CD4-positive, alpha-beta T cell treated with Interleukin-6 for 4 hours (primary cell): ENCODE measurements at regions not wholly inside any gene's neighbourhood (a gene's known extent, or its start where the extent isn't known, plus 50 kb on each side); places are given as distances from the start of the nearest gene placed in this dataset.

Experiments
- DNase-seq: peaks from one replicate; pipeline ENCODE4 v3.0.0-alpha.2; 2020; ENCODE audit warnings: mixed read lengths

DNA sequence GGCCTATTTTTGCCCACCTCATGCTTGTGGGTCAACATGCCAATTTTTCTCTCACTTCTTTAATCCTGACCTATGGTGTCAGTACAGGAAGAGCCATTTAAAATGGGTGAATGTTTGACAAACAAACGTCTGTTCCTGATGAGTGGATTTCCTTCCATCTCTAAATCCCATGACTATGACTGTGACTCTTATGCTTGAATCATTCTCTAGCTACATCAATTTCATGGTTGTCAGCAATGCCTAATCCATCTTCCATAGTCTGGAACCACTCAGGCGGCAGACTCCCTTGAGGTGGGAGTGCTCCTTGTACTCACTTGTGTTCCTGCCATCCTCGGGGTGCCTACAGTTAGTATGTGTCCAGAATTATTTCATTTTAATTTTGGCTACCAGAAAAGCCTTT lies 194.9 kb upstream of the RPS6KA3 start:
- DNase-seq = no peak

- no peak for DNase-seq
Observed at GRCh38 chrX:20461002-20461401, 194.3 kb upstream of the RPS6KA3 start.

DNA sequence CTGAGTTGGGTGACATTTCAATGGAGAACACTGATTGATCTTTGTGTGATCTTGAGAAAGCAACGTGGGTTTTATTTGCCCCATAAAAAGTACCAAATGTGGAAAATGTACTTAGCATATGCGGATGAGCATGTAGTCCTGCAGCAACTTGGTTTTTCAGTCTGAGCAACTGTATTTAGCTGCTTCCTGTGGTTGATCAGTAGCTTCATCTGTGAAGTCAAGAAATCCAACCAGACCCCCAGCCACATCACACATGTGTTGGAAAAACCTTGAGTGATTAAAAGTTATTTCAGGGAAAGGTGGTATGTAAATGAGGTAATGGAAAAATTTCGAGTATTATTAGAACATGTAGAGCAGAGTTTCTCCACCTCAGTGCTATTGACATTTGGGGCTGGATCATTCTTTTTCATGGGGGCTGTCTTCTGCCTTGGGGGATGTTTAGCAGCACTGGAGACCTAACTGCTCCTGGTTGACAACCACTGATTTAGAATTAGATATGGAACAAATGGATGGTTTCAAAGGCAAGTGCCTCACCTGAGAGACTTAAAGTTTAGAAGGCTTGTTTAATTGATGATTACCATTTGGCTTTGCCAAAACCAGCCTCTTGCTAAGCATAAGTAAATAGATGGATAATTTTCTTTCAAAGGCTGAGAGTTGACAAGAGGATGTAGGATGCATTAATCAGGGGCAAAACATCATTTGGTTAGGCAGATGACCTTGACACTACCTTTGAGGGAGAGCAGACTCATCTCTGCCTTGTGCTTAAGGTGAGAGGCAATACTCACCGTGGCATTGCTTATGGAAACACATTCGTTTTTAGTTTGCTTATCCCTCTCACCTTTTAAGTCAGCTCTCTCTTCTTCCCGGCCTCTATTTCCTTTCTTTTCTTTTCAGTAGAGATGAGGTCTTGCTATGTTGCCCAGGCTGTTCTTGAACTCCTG lies 193.0 kb upstream of the RPS6KA3 start:
- DNase-seq = no peak

GRCh38 chrX:20456971-20457370 lies 190.3 kb upstream of the RPS6KA3 start:
- DNase-seq = no peak

DNA sequence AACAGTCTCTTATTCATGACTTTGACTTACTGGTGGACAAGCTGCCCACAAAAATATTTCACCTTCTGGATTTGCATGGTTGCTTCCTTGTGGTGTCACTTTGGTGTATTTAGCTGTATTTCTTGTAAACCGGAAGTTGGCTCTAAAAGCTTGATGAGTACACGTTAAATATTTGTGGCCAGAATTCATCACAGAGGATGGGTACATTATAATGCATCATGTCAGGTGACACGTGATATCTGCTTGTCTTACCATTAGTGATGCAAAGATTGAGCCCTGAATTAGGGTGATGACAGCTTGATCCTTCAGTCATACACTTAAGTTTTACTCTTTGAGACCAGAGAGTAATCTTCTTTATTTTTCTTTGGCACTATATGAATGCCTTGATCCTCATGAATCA lies 188.3 kb upstream of the RPS6KA3 start:
- no peak for DNase-seq

GRCh38 chrX:20454117-20454516 lies 187.4 kb upstream of the RPS6KA3 start:
- DNase-seq = no peak

DNA sequence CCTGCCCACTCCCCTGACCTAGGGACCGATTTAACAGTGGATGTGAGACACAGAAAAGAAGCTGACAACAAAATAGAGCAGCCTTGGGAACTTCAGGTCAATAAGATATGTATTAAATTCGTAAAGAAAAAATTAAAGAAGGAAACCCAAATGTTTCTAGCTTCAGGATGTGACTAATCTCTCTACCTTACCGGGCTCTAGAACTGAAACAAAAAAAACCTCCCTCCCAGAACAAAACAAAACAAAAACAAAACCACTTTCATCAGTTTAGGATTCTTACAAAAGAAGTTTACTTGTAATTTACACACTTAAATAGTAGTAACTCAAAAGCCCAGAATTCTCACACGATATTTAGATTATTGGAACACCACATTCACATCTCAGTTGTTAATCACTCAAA lies 185.8 kb upstream of the RPS6KA3 start:
- no peak for DNase-seq

DNA sequence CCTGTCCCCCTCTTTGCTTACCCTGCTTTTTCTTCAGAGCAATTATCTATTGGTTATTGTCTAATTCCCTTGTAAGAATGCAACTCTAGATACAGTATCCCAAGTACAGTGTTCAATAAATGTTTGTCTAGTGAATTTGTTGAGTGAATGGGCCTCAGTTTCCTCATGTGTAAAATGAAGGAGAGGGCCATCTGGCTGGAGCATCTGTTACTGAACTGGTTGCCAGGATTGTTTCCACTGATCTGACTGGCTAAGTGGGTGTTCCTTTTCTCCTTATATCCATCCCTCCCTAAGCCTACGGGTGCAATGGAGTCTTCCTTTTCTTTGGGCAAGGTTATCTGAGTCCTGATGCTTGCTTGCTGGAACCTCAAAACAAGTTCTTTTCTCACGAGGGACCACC lies 185.2 kb upstream of the RPS6KA3 start:
- no peak for DNase-seq

DNA sequence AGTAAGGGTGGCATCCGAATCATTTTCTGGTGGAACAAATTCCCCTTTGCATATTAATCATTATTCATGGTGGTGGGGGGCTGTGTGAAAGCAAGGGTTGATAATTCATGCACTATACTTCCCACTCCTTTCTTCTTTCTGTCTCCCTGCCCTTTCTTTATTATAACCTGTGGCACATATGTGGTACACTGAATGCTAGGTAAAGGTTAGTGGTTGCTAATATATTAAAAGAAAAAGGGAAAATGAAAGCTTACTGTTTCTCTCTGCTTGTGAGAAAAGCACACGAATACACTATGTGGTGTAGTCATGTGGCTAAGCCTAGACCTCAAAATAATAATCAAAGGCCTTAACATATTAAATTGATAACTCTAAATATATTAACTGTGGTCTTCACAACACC lies 178.4 kb upstream of the RPS6KA3 start:
- DNase-seq = no peak

GRCh38 chrX:20442597-20442996 lies 175.9 kb upstream of the RPS6KA3 start:
- peak; percentile 92 for DNase-seq

GRCh38 chrX:20441123-20441522 lies 174.4 kb upstream of the RPS6KA3 start:
- DNase-seq = no peak

- no peak for DNase-seq
Observed at GRCh38 chrX:20438871-20439526, 172.3 kb upstream of the RPS6KA3 start.

- DNase-seq = no peak
Observed at GRCh38 chrX:20437683-20438082, 171.0 kb upstream of the RPS6KA3 start.

- DNase-seq = no peak
Observed at GRCh38 chrX:20435913-20436312, 169.2 kb upstream of the RPS6KA3 start.

GRCh38 chrX:20434986-20435385 lies 168.3 kb upstream of the RPS6KA3 start:
- DNase-seq = no peak

DNA sequence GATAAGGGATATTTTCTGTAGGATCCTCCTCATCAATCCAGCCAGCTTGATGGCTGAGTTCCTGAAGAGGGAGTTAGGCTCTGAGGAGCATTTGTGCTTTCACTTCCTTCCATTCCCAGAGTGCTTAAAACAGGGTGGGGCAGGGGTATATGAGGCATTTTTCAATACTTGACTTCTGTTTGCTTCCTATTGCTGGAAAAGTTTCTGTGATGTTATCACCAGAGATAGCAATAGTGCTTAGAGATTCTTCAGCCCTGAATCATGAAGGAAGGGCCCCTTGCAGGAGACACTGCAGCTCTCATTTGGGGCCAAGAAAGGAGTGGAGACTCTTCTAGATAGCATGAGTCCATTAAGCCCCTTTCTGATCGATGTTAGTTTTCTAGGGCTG lies 166.7 kb upstream of the RPS6KA3 start:
- DNase-seq = no peak

DNA sequence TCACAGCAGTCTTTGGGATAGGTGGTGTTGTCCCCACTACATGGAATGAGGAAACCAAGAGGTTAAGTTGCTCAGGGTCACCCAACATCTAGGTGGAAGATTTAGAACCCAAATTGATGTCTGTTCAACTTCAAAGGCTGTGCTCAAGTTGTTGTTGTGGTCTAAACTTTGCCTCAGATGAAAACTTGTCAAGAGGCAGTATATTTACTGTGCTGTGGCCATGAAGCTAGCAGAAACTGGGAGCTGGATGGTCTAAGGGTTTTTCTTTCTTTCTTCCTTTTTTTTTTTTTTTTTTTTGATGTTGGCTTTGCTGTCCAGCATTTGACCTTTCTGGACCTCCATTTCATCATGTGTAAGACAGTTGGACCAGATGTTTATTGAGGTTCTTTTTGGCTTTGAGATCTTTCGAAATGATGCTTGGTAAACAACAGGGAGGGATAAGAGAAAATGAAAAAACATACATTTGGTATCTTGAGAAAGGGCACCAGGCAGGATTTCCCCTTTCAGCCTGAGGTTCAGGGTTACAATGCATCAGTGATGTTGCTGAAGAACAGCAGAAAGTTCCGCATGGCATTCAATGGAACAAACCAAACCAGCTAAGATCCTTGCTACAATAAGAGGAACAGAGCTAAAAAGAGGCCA lies 166.2 kb upstream of the RPS6KA3 start:
- no peak for DNase-seq

GRCh38 chrX:20432048-20432447 lies 165.3 kb upstream of the RPS6KA3 start:
- no peak for DNase-seq

- DNase-seq = no peak
Observed at GRCh38 chrX:20431486-20431885, 164.8 kb upstream of the RPS6KA3 start.

- no peak for DNase-seq
Observed at GRCh38 chrX:20427173-20427770, 160.6 kb upstream of the RPS6KA3 start.

GRCh38 chrX:20421697-20422096 lies 155.0 kb upstream of the RPS6KA3 start:
- no peak for DNase-seq

DNA sequence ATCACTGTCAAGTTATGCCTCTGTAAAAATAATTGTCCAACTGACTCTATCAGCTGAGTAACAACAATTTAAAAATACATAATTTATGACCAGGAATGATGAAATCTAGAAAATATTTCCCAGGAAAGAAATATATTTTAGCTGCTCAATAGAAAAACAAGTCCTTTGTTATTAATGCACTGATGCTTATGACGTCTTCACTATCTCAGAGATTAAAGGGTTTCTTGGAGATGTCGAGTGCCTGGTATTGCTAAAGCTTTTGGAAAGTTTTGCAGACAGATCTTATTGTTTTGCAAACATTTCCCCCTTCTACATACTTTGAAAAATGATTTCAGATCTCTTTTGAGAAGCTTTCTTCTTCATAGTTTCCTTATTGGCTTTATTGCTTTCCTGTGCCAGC lies 154.6 kb upstream of the RPS6KA3 start:
- no peak for DNase-seq

GRCh38 chrX:20420058-20420457 lies 153.3 kb upstream of the RPS6KA3 start:
- DNase-seq = no peak
